HCT116 (cell line): ENCODE measurements at regions not wholly inside any gene's neighbourhood (a gene's known extent, or its start where the extent isn't known, plus 50 kb on each side); places are given as distances from the start of the nearest gene placed in this dataset.
A peak's percentile ranks its signal among the peaks of the same experiment; 100 is the strongest.

Source experiments
- ATAC-seq: fragments of 200-7000 bp; cut with Tn5 transposase; 2 replicates; pipeline ENCODE4 v1.9.1; 2020; ENCODE audit warnings: mild to moderate bottlenecking, moderate library complexity
- BruUV-seq: library from RNA; stranded (reverse); fragments of 400-500 nt; replicated peaks from 2 replicates; lab custom pipeline; 2021; lab: Mats Ljungman, UMichigan
- CTCF ChIA-PET: fragments of 300-600 bp; sonication (Branson Sonifier 250); formaldehyde crosslinking; loops from one replicate; lab custom pipeline; 2021; ENCODE audit warnings: antibody characterized with exemption; lab: Charles Lee
- POLR2A ChIA-PET: fragments of 300-600, 350-600 bp; sonication (Branson Sonifier 250); formaldehyde crosslinking; loops from one replicate; lab custom pipeline; 2021; ENCODE audit warnings: antibody characterized with exemption; lab: Charles Lee
- RAD21 ChIA-PET, 2 experiments: fragments of 300-600 bp; sonication (Branson Sonifier 250); formaldehyde crosslinking; loops; one replicate each; lab custom pipeline; 2023; ENCODE audit warnings: low total read pairs in 2 of 2; ENCODE audit not compliant: uncharacterized antibody in 2 of 2, unreplicated experiment in 2 of 2, low non-redundant PET in 1 of 2; lab: Charles Lee
- DNase-seq: peaks from one replicate; pipeline ENCODE4 v3.0.0-alpha.2; 2010; ENCODE audit warnings: low read depth, low spot score
- H2AFZ ChIP-seq: fragments of 200-600 bp; shearing (Covaris generic), sonication (generic); 2 replicates; pipeline ENCODE4 v1.6.1; 2017; ENCODE audit warnings: low read depth, mixed run types, mixed read lengths, antibody characterized with exemption, low read length; ENCODE audit not compliant: poor library complexity, severe bottlenecking
- H3K27ac ChIP-seq: 2 replicates; pipeline ENCODE4 v1.5.1; 2012; ENCODE audit warnings: low read depth, low read length
- H3K27me3 ChIP-seq: fragments of 200-600 bp; sonication (generic); 2 replicates; pipeline ENCODE4 v1.6.1; 2016; ENCODE audit warnings: mixed run types, low read length, mixed read lengths; ENCODE audit not compliant: insufficient read depth
- H3K36me3 ChIP-seq, 2 experiments: fragments of 200-500 bp in 1 of 2; fragments of 200-600 bp in 1 of 2; sonication (Bioruptor generic) in 1 of 2; sonication (generic) in 1 of 2; 2 replicates each; pipeline versions ENCODE4 v1.5.1 to v1.6.1; 2014 to 2016; ENCODE audit warnings: low read length in 2 of 2, inconsistent platforms in 1 of 2, mixed read lengths in 1 of 2, mixed run types in 1 of 2; ENCODE audit not compliant: insufficient read depth in 2 of 2, control insufficient read depth in 1 of 2
- H3K4me1 ChIP-seq, 2 experiments: fragments of 200-600 bp in 1 of 2; sonication (generic) in 1 of 2; 2 replicates each; pipeline versions ENCODE4 v1.5.1 to v1.6.1; 2012 to 2017; ENCODE audit warnings: low read length in 2 of 2, inconsistent platforms in 1 of 2, mild to moderate bottlenecking in 1 of 2, mixed read lengths in 1 of 2, mixed run types in 1 of 2, moderate library complexity in 1 of 2; ENCODE audit not compliant: insufficient read depth in 2 of 2, control insufficient read depth in 1 of 2
- H3K4me2 ChIP-seq: fragments of 200-600 bp; sonication (generic); 2 replicates; pipeline ENCODE4 v1.6.1; 2017; ENCODE audit warnings: mixed run types, low read length, mixed read lengths
- H3K4me3 ChIP-seq, 2 experiments: fragments of 200-600 bp in 1 of 2; sonication (generic) in 1 of 2; replicated peaks in 1 of 2; 2 replicates each; pipeline ENCODE4 v1.5.1; 2011 to 2016; ENCODE audit warnings: low read length in 2 of 2, control low read depth in 1 of 2, low read depth in 1 of 2, mild to moderate bottlenecking in 1 of 2, mixed read lengths in 1 of 2, mixed run types in 1 of 2
- H3K79me2 ChIP-seq: fragments of 200-600 bp; sonication (generic); 2 replicates; pipeline ENCODE4 v1.6.1; 2017; ENCODE audit warnings: mild to moderate bottlenecking, mixed run types, low read length, moderate library complexity, mixed read lengths; ENCODE audit not compliant: insufficient read depth
- H3K9ac ChIP-seq: fragments of 200-600 bp; sonication (generic); 2 replicates; pipeline ENCODE4 v1.6.1; 2016; ENCODE audit warnings: low read length, mixed read lengths
- H3K9me2 ChIP-seq: fragments of 200-600 bp; sonication (generic), shearing (Covaris generic); 2 replicates; pipeline ENCODE4 v1.6.1; 2017; ENCODE audit warnings: mixed run types, mild to moderate bottlenecking, moderate library complexity; ENCODE audit not compliant: insufficient read depth
- H3K9me3 ChIP-seq, 2 experiments: fragments of 200-500 bp in 1 of 2; fragments of 200-600 bp in 1 of 2; sonication (Bioruptor generic) in 1 of 2; sonication (generic) in 1 of 2; 2 replicates each; pipeline ENCODE4 v1.6.1; 2014 to 2017; ENCODE audit warnings: low read length in 2 of 2, mixed read lengths in 2 of 2, inconsistent platforms in 1 of 2, low read depth in 1 of 2, mild to moderate bottlenecking in 1 of 2, mixed run types in 1 of 2, moderate library complexity in 1 of 2; ENCODE audit not compliant: control insufficient read depth in 1 of 2, insufficient read depth in 1 of 2
- H4K20me1 ChIP-seq: fragments of 200-600 bp; sonication (generic), shearing (Covaris generic); 2 replicates; pipeline ENCODE4 v1.6.1; 2017; ENCODE audit warnings: mixed run types, mild to moderate bottlenecking, moderate library complexity; ENCODE audit not compliant: insufficient read depth
- CEBPB ChIP-seq: IDR thresholded peaks from 2 replicates; pipeline ENCODE4 v1.6.1; 2012; ENCODE audit warnings: low read depth
- EZH2 ChIP-seq: fragments of 200-600 bp; sonication (generic); IDR thresholded peaks from 2 replicates; pipeline ENCODE4 v1.6.1; 2017; ENCODE audit warnings: antibody characterized with exemption, mixed run types
- EZH2phosphoT487 ChIP-seq: fragments of 200-600 bp; IDR thresholded peaks from 2 replicates; pipeline ENCODE4 v1.6.1; 2018; ENCODE audit warnings: antibody characterized with exemption, borderline replicate concordance
- FOSL1 ChIP-seq: IDR thresholded peaks from 2 replicates; pipeline ENCODE4 v1.6.1; 2012; ENCODE audit warnings: low read depth
- POLR2A ChIP-seq: IDR thresholded peaks from 2 replicates; pipeline ENCODE4 v1.7.0; 2011; ENCODE audit warnings: borderline replicate concordance; ENCODE audit not compliant: insufficient read depth, insufficient read length; ENCODE audit errors: extremely low read depth
- SP1 ChIP-seq: IDR thresholded peaks from 2 replicates; pipeline ENCODE4 v1.6.1; 2012; ENCODE audit warnings: low read depth
- ZNF274 ChIP-seq: fragments of 200-500 bp; sonication (Bioruptor generic); IDR thresholded peaks from 2 replicates; pipeline ENCODE4 v1.6.1; 2014; ENCODE audit warnings: mild to moderate bottlenecking, low read depth, low read length, inconsistent platforms
- intact Hi-C: fragments of 100-400 bp; cut with micrococcal nuclease; formaldehyde crosslinking; loops from 2 replicates; pipeline ENCODE4 v1.10.0; 2022
- TF ChIP-seq, protein P1 (sequence below): IDR thresholded peaks from 2 replicates; pipeline ENCODE4 v1.6.1; 2012; ENCODE audit warnings: low read depth
- TF ChIP-seq, protein P2 (sequence below): IDR thresholded peaks from 2 replicates; pipeline ENCODE4 v1.6.1; 2011; ENCODE audit warnings: mild to moderate bottlenecking, low read length, moderate library complexity; ENCODE audit not compliant: insufficient replicate concordance; ENCODE audit errors: extremely low read depth

DNA sequence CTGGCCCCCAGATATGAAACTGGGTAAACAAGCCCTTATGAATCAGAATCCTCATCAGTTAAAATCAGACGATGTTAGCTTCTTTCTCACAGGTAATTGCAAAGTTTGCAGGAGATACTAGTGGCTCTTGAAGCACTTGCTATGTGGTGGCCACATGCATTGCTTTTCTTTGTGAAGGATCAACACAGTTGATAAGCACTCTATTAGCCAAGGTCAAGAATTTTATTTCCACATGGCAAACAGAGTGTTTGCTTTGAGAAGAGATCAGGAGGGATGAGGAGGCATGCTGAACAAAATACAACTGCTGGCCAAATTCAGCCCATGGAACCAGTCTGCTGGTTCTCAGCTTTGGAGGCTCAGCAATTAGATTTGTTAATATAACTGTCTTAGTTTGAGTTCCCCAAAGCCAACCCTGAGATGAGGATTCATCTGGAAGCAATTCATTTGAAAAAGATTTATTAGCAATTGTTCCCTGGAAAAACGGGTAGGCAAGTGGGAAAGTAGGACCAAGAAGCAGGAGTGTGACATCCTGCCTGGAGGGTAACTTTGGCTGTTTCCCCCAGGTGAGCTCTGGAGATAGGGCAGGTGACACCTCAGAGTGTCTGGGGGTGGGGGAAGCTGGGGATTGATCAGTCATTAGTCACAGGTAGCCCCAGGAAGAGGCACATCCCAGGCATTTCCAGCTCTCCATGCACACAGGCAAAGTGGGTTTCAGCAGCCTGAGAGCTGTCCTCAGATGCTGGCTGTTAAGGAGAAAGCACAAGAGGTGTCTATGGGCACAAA, 180.3 kb downstream of the ABHD5 start:
- no peak overlapping the region for H3K27ac ChIP-seq
- BruUV-seq = no TSS peak
- DNase-seq (no peak), ATAC-seq (0 out of 2 replicates have a peak, but pooled peaks have one; percentile 16)
- H2AFZ ChIP-seq = peak overlapping the region; percentile 21
- no peaks in the 10 kb centered on the region for H3K79me2 ChIP-seq
- ChIA-PET POLR2A (interaction anchor here (0.9 kb wide), 1 partner anchor 15 kb away, joined by 4 read pairs; no protein-coding TSS in a partner anchor), RAD21 (no interaction called here), CTCF (interaction anchor here (0.9 to 4.2 kb wide), 2 partner anchors 15 to 364 kb away, joined by 3 to 23 read pairs; no protein-coding TSS in a partner anchor)
- intact Hi-C loops = loop anchor here (10.0 kb wide), 1 partner anchor 326 kb away; no protein-coding TSS in a partner anchor
- H3K27me3 ChIP-seq = no peaks in the 10 kb centered on the region
- no peaks in the 10 kb centered on the region for H3K9me3 ChIP-seq
- no peak for TF ChIP-seq ZNF274
- TF ChIP-seq POLR2A = no peak
- no peak for TF ChIP-seq FOSL1
- TF ChIP-seq, protein P1, sequence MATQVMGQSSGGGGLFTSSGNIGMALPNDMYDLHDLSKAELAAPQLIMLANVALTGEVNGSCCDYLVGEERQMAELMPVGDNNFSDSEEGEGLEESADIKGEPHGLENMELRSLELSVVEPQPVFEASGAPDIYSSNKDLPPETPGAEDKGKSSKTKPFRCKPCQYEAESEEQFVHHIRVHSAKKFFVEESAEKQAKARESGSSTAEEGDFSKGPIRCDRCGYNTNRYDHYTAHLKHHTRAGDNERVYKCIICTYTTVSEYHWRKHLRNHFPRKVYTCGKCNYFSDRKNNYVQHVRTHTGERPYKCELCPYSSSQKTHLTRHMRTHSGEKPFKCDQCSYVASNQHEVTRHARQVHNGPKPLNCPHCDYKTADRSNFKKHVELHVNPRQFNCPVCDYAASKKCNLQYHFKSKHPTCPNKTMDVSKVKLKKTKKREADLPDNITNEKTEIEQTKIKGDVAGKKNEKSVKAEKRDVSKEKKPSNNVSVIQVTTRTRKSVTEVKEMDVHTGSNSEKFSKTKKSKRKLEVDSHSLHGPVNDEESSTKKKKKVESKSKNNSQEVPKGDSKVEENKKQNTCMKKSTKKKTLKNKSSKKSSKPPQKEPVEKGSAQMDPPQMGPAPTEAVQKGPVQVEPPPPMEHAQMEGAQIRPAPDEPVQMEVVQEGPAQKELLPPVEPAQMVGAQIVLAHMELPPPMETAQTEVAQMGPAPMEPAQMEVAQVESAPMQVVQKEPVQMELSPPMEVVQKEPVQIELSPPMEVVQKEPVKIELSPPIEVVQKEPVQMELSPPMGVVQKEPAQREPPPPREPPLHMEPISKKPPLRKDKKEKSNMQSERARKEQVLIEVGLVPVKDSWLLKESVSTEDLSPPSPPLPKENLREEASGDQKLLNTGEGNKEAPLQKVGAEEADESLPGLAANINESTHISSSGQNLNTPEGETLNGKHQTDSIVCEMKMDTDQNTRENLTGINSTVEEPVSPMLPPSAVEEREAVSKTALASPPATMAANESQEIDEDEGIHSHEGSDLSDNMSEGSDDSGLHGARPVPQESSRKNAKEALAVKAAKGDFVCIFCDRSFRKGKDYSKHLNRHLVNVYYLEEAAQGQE = no peak
- no peak for TF ChIP-seq CEBPB
- TF ChIP-seq, protein P2, sequence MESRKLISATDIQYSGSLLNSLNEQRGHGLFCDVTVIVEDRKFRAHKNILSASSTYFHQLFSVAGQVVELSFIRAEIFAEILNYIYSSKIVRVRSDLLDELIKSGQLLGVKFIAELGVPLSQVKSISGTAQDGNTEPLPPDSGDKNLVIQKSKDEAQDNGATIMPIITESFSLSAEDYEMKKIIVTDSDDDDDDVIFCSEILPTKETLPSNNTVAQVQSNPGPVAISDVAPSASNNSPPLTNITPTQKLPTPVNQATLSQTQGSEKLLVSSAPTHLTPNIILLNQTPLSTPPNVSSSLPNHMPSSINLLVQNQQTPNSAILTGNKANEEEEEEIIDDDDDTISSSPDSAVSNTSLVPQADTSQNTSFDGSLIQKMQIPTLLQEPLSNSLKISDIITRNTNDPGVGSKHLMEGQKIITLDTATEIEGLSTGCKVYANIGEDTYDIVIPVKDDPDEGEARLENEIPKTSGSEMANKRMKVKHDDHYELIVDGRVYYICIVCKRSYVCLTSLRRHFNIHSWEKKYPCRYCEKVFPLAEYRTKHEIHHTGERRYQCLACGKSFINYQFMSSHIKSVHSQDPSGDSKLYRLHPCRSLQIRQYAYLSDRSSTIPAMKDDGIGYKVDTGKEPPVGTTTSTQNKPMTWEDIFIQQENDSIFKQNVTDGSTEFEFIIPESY = no peak
- 0 out of 2 replicates have a peak, but pooled peaks have one; percentile 20 for TF ChIP-seq SP1
- no peak for TF ChIP-seq EZH2phosphoT487
- no peak for TF ChIP-seq EZH2
- H3K4me1 ChIP-seq = peaks cover 11 to 52% of the 10 kb centered on the region in 2 experiments
- peak overlapping the region; percentile 66 for H3K4me2 ChIP-seq
- no peak overlapping the region for H3K4me3 ChIP-seq
- H4K20me1 ChIP-seq = no peaks in the 10 kb centered on the region
- H3K9ac ChIP-seq = no peak overlapping the region
- H3K9me2 ChIP-seq = no peaks in the 10 kb centered on the region
- no peaks in the 10 kb centered on the region for H3K36me3 ChIP-seq
